Keratinocyte (primary cell): ENCODE measurements at regions not wholly inside any gene's neighbourhood (a gene's known extent, or its start where the extent isn't known, plus 50 kb on each side); places are given as distances from the start of the nearest gene placed in this dataset.

ENCODE experiments used
- DNase-seq: peaks from one replicate; pipeline ENCODE4 v3.0.0-alpha.2; 2011; ENCODE audit warnings: low read depth, missing footprints, low spot score
- FAIRE-seq: peaks from 2 replicates; lab custom pipeline; 2011; peaks lifted over from hg19 to GRCh38; lab: Jason Lieb, UNC
- H2AFZ ChIP-seq: 2 replicates; pipeline ENCODE4 v1.6.0; 2012; ENCODE audit warnings: low read length, control low read depth, inconsistent platforms; ENCODE audit not compliant: control insufficient read depth
- H3K27ac ChIP-seq: 2 replicates; pipeline ENCODE4 v1.5.1; 2011; ENCODE audit warnings: low read length; ENCODE audit not compliant: control insufficient read depth, insufficient read depth
- H3K27me3 ChIP-seq: 3 replicates; pipeline ENCODE4 v1.6.0; 2011; ENCODE audit warnings: low read length; ENCODE audit not compliant: control insufficient read depth, insufficient read depth; ENCODE audit errors: extremely low read depth
- H3K36me3 ChIP-seq, 2 experiments: 2 replicates in 1 of 2; 3 replicates in 1 of 2; pipeline ENCODE4 v1.5.1; 2011; ENCODE audit warnings: low read length in 2 of 2, mild to moderate bottlenecking in 1 of 2; ENCODE audit not compliant: control insufficient read depth in 2 of 2, insufficient read depth in 2 of 2; ENCODE audit errors: extremely low read depth in 1 of 2
- H3K4me1 ChIP-seq: 3 replicates; pipeline ENCODE4 v1.5.1; 2011; ENCODE audit warnings: low read length; ENCODE audit not compliant: control insufficient read depth, insufficient read depth; ENCODE audit errors: extremely low read depth
- H3K4me2 ChIP-seq: 3 replicates; pipeline ENCODE4 v1.6.0; 2011; ENCODE audit warnings: low read depth, low read length; ENCODE audit not compliant: control insufficient read depth, insufficient read depth; ENCODE audit errors: extremely low read depth
- H3K4me3 ChIP-seq, 3 experiments: fragments of 200-600 bp in 1 of 3; sonication (generic) in 1 of 3; 2 replicates in 2 of 3; 3 replicates in 1 of 3; pipeline ENCODE4 v1.5.1; 2011 to 2016; ENCODE audit warnings: low read length in 3 of 3, mild to moderate bottlenecking in 3 of 3, control low read depth in 2 of 3, inconsistent platforms in 1 of 3, low read depth in 1 of 3, mixed read lengths in 1 of 3, mixed run types in 1 of 3, moderate library complexity in 1 of 3; ENCODE audit not compliant: control insufficient read depth in 2 of 3, insufficient read depth in 2 of 3; ENCODE audit errors: extremely low read depth in 1 of 3
- H3K79me2 ChIP-seq: 2 replicates; pipeline ENCODE4 v1.6.0; 2012; ENCODE audit warnings: low read length; ENCODE audit not compliant: control insufficient read depth, insufficient read depth
- H3K9ac ChIP-seq: 3 replicates; pipeline ENCODE4 v1.6.0; 2011; ENCODE audit warnings: low read length; ENCODE audit not compliant: control insufficient read depth, insufficient read depth; ENCODE audit errors: extremely low read depth
- H3K9me1 ChIP-seq: 3 replicates; pipeline ENCODE4 v1.6.0; 2011; ENCODE audit warnings: low read length; ENCODE audit not compliant: control insufficient read depth, insufficient read depth; ENCODE audit errors: extremely low read depth
- H3K9me3 ChIP-seq: 2 replicates; pipeline ENCODE4 v1.5.1; 2012; ENCODE audit warnings: low read depth, low read length; ENCODE audit not compliant: control insufficient read depth
- H4K20me1 ChIP-seq: 3 replicates; pipeline ENCODE4 v1.6.0; 2011; ENCODE audit warnings: low read length; ENCODE audit not compliant: control insufficient read depth, insufficient read depth; ENCODE audit errors: extremely low read depth
- EZH2 ChIP-seq: IDR thresholded peaks from one replicate; pipeline ENCODE4 v1.6.1; 2012; ENCODE audit warnings: inconsistent platforms, mild to moderate bottlenecking, low read length, moderate library complexity
- dilution Hi-C: fragments of 300-500 bp; cut with MboI; formaldehyde crosslinking; loops from one replicate; pipeline ENCODE4 v1.7.0; 2020; ENCODE audit warnings: low sequenced_read_pairs; ENCODE audit not compliant: extremely low pct_ligation_motif_present
- TF ChIP-seq, protein P1 (sequence below), 3 experiments: IDR thresholded peaks in 1 of 3; conservative IDR thresholded peaks in 1 of 3; optimal IDR thresholded peaks in 1 of 3; 2 replicates in 2 of 3; 3 replicates in 1 of 3; pipeline versions ENCODE3 to v1.5.1; 2011; ENCODE audit warnings: low read length in 3 of 3, mild to moderate bottlenecking in 3 of 3, moderate library complexity in 2 of 3, control low read depth in 1 of 3, inconsistent platforms in 1 of 3; ENCODE audit not compliant: insufficient read depth in 2 of 3; ENCODE audit errors: extremely low read depth in 1 of 3

- H3K9ac ChIP-seq, result no peak overlapping the region
- DNase-seq (no peak), FAIRE-seq (no peak)
- no peaks in the 10 kb centered on the region for H3K4me1 ChIP-seq
- no peaks in the 10 kb centered on the region for H3K79me2 ChIP-seq
- no peak overlapping the region for H3K27ac ChIP-seq
- H3K9me3 ChIP-seq, result no peaks in the 10 kb centered on the region
- H2AFZ ChIP-seq, result no peak overlapping the region
- H3K4me2 ChIP-seq, result no peak overlapping the region
- no peak overlapping the region for H3K4me3 ChIP-seq
- H3K9me1 ChIP-seq, result no peaks in the 10 kb centered on the region
- H3K36me3 ChIP-seq, result no peaks in the 10 kb centered on the region
- no peaks in the 10 kb centered on the region for H4K20me1 ChIP-seq
- TF ChIP-seq, protein P1, sequence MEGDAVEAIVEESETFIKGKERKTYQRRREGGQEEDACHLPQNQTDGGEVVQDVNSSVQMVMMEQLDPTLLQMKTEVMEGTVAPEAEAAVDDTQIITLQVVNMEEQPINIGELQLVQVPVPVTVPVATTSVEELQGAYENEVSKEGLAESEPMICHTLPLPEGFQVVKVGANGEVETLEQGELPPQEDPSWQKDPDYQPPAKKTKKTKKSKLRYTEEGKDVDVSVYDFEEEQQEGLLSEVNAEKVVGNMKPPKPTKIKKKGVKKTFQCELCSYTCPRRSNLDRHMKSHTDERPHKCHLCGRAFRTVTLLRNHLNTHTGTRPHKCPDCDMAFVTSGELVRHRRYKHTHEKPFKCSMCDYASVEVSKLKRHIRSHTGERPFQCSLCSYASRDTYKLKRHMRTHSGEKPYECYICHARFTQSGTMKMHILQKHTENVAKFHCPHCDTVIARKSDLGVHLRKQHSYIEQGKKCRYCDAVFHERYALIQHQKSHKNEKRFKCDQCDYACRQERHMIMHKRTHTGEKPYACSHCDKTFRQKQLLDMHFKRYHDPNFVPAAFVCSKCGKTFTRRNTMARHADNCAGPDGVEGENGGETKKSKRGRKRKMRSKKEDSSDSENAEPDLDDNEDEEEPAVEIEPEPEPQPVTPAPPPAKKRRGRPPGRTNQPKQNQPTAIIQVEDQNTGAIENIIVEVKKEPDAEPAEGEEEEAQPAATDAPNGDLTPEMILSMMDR (optimal IDR thresholded peaks at IDR 0.05 in 1 of 3, IDR thresholded peaks at IDR 0.05 in 1 of 3, conservative IDR thresholded peaks at IDR 0.05 in 1 of 3; ENCODE audit: extremely low read depth in 1 of 3, insufficient read depth in 2 of 3, low read length in 3 of 3), result no peak
- TF ChIP-seq EZH2, result no peak
- H3K27me3 ChIP-seq, result no peaks in the 10 kb centered on the region
- dilution Hi-C loops, result no loop called here
These were observed 180.8 kb downstream of the RASEF start for GRCh38 chr9:82882138-82882537.

DNA sequence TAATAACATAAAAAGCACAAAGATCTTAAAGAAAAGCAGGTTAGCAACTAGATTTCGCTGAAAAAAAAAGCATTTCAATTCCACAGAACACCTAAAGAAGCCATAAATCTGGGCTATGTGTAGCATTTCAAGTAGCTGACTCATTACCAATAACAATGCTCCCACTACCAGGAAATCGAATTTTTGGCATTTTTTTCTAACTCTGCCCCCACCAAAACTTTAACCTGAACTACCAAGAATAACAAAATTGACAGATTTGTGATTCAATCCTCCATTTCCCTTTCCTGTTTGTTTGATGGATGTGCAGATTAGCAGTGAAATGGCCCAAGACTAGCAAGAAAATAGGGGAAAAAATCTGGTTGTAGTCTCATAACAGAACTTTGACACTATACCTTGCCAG is 180.2 kb downstream of the RASEF start:
- H3K27me3 ChIP-seq, result no peaks in the 10 kb centered on the region
- no peaks in the 10 kb centered on the region for H3K9me3 ChIP-seq
- no peaks in the 10 kb centered on the region for H4K20me1 ChIP-seq
- H3K79me2 ChIP-seq, result no peaks in the 10 kb centered on the region
- no peak overlapping the region for H3K27ac ChIP-seq
- no peak overlapping the region for H3K4me3 ChIP-seq
- dilution Hi-C loops, result no loop called here
- H3K9ac ChIP-seq, result no peak overlapping the region
- no peak overlapping the region for H2AFZ ChIP-seq
- H3K4me1 ChIP-seq, result no peaks in the 10 kb centered on the region
- no peak overlapping the region for H3K4me2 ChIP-seq
- FAIRE-seq (no peak), DNase-seq (no peak)
- H3K36me3 ChIP-seq, result no peaks in the 10 kb centered on the region
- TF ChIP-seq, protein P1 (optimal IDR thresholded peaks at IDR 0.05 in 1 of 3, IDR thresholded peaks at IDR 0.05 in 1 of 3, conservative IDR thresholded peaks at IDR 0.05 in 1 of 3; ENCODE audit: extremely low read depth in 1 of 3, insufficient read depth in 2 of 3, low read length in 3 of 3), result no peak
- TF ChIP-seq EZH2, result no peak
- H3K9me1 ChIP-seq, result no peaks in the 10 kb centered on the region
